Hematopoietic multipotent progenitor cell (in vitro differentiated cells): ENCODE measurements at regions not wholly inside any gene's neighbourhood (a gene's known extent, or its start where the extent isn't known, plus 50 kb on each side); places are given as distances from the start of the nearest gene placed in this dataset.

Source experiments
- DNase-seq, 3 donors: peaks; one replicate each; pipeline ENCODE4 v3.0.0-alpha.2; 2011 to 2015; ENCODE audit warnings: low read depth in 2 of 3, low spot score in 2 of 3

- no peak for DNase-seq
These were observed 53.5 kb upstream of the TSHZ3 start for GRCh38 chr19:31402529-31403316.

- DNase-seq, result no peak
These were observed 56.9 kb upstream of the TSHZ3 start for GRCh38 chr19:31406106-31406505.

- DNase-seq, result no peak
These were observed 59.4 kb upstream of the TSHZ3 start for GRCh38 chr19:31408460-31409124.

- DNase-seq, result no peak
These were observed 64.1 kb upstream of the TSHZ3 start for GRCh38 chr19:31413353-31413752.

GRCh38 chr19:31415322-31415721, 66.1 kb upstream of the TSHZ3 start:
- DNase-seq, result no peak

GRCh38 chr19:31416548-31416947, 67.3 kb upstream of the TSHZ3 start:
- no peak for DNase-seq

GRCh38 chr19:31418055-31418454, 68.8 kb upstream of the TSHZ3 start:
- DNase-seq, result no peak

GRCh38 chr19:31418692-31419430, 69.6 kb upstream of the TSHZ3 start:
- DNase-seq, result no peak

- no peak for DNase-seq
These were observed 70.7 kb upstream of the TSHZ3 start for GRCh38 chr19:31419871-31420445.

GRCh38 chr19:31421082-31421481, 71.8 kb upstream of the TSHZ3 start:
- DNase-seq, result no peak

GRCh38 chr19:31421856-31422255, 72.6 kb upstream of the TSHZ3 start:
- no peak for DNase-seq

- DNase-seq, result no peak
These were observed 74.7 kb upstream of the TSHZ3 start for GRCh38 chr19:31423896-31424295.

GRCh38 chr19:31424861-31425620, 75.8 kb upstream of the TSHZ3 start:
- no peak for DNase-seq

GRCh38 chr19:31427857-31428256, 78.6 kb upstream of the TSHZ3 start:
- no peak for DNase-seq

GRCh38 chr19:31430381-31430780, 81.1 kb upstream of the TSHZ3 start:
- DNase-seq, result no peak

GRCh38 chr19:31432201-31432810, 83.1 kb upstream of the TSHZ3 start:
- no peak for DNase-seq

- DNase-seq, result no peak
These were observed 87.0 kb upstream of the TSHZ3 start for GRCh38 chr19:31436121-31436776.

- no peak for DNase-seq
These were observed 89.4 kb upstream of the TSHZ3 start for GRCh38 chr19:31438401-31439269.

- DNase-seq, result no peak
These were observed 90.0 kb upstream of the TSHZ3 start for GRCh38 chr19:31439270-31439573.
